KMS-11 (cell line): ENCODE measurements at regions not wholly inside any gene's neighbourhood (a gene's known extent, or its start where the extent isn't known, plus 50 kb on each side); places are given as distances from the start of the nearest gene placed in this dataset.

Experiments used
- H2AFZ ChIP-seq: fragments of 200-600 bp; sonication (generic); 2 replicates; pipeline ENCODE4 v1.6.1; 2016; ENCODE audit warnings: antibody characterized with exemption, mixed run types, low read depth
- H3K27ac ChIP-seq: fragments of 200-600 bp; sonication (generic); 2 replicates; pipeline ENCODE4 v1.6.1; 2016; ENCODE audit warnings: mild to moderate bottlenecking, mixed run types
- H3K27me3 ChIP-seq: fragments of 200-600 bp; sonication (generic); 2 replicates; pipeline ENCODE4 v1.6.1; 2017; ENCODE audit warnings: mild to moderate bottlenecking, low read depth, mixed run types, moderate library complexity; ENCODE audit not compliant: insufficient read depth
- H3K36me3 ChIP-seq: fragments of 200-600 bp; sonication (generic); 2 replicates; pipeline ENCODE4 v1.6.1; 2017; ENCODE audit warnings: mild to moderate bottlenecking, mixed run types; ENCODE audit not compliant: insufficient read depth
- H3K4me1 ChIP-seq: fragments of 200-600 bp; sonication (generic); 2 replicates; pipeline ENCODE4 v1.6.1; 2016; ENCODE audit warnings: mild to moderate bottlenecking, low read depth, mixed run types; ENCODE audit not compliant: poor library complexity, severe bottlenecking
- H3K4me2 ChIP-seq: fragments of 200-600 bp; sonication (generic); 2 replicates; pipeline ENCODE4 v1.7.0; 2016; ENCODE audit warnings: mild to moderate bottlenecking, mixed run types
- H3K4me3 ChIP-seq: fragments of 200-600 bp; sonication (generic); IDR thresholded peaks from 2 replicates; pipeline ENCODE4 v1.6.1; 2017; ENCODE audit warnings: low read depth, low read length, mixed read lengths; ENCODE audit not compliant: insufficient read depth
- H3K79me2 ChIP-seq: fragments of 200-600 bp; sonication (generic); 2 replicates; pipeline ENCODE4 v1.6.1; 2016; ENCODE audit warnings: low read depth, mixed run types; ENCODE audit not compliant: insufficient read depth
- H3K9ac ChIP-seq: fragments of 200-600 bp; sonication (generic); 2 replicates; pipeline ENCODE4 v1.6.1; 2016; ENCODE audit warnings: mild to moderate bottlenecking, mixed run types
- H4K20me1 ChIP-seq: fragments of 200-600 bp; sonication (generic); 2 replicates; pipeline ENCODE4 v1.6.1; 2016; ENCODE audit warnings: mild to moderate bottlenecking, mixed run types; ENCODE audit not compliant: insufficient read depth
- TF ChIP-seq, protein P1 (sequence below): fragments of 200-600 bp; sonication (generic); conservative IDR thresholded peaks from 2 replicates; pipeline ENCODE4 v1.6.1; 2017; ENCODE audit warnings: low read depth, mild to moderate bottlenecking, antibody characterized with exemption, low read length, moderate library complexity, mixed read lengths

DNA sequence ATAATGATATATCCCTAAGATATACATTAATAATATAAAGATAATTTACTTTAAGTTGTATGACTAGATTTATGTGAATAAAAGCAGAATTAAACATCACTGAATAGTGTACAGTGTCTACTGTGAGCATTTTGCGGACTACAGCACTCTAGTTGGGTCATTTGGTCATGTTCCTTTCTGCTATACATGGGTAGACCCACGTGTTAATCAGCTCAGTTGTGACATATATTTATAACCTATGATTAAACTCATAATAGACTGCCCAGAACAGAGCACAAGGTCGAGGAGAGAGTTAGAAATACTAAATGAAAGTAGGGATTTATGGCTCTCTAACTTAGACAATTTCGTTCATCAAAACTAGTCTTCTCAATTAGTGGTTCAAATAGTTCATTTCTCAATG, 852.7 kb downstream of the EPHA7 start:
- Histone ChIP-seq H3K27me3 (no peaks in the 10 kb centered on the region), H3K4me3 (no peak overlapping the region), H3K36me3 (no peaks in the 10 kb centered on the region), H3K4me2 (no peak overlapping the region), H3K79me2 (no peaks in the 10 kb centered on the region), H4K20me1 (no peaks in the 10 kb centered on the region), H3K27ac (no peak overlapping the region), H3K9ac (no peak overlapping the region), H3K4me1 (no peaks in the 10 kb centered on the region), H2AFZ (no peak overlapping the region)
- TF ChIP-seq, protein P1, sequence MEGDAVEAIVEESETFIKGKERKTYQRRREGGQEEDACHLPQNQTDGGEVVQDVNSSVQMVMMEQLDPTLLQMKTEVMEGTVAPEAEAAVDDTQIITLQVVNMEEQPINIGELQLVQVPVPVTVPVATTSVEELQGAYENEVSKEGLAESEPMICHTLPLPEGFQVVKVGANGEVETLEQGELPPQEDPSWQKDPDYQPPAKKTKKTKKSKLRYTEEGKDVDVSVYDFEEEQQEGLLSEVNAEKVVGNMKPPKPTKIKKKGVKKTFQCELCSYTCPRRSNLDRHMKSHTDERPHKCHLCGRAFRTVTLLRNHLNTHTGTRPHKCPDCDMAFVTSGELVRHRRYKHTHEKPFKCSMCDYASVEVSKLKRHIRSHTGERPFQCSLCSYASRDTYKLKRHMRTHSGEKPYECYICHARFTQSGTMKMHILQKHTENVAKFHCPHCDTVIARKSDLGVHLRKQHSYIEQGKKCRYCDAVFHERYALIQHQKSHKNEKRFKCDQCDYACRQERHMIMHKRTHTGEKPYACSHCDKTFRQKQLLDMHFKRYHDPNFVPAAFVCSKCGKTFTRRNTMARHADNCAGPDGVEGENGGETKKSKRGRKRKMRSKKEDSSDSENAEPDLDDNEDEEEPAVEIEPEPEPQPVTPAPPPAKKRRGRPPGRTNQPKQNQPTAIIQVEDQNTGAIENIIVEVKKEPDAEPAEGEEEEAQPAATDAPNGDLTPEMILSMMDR, result no peak

DNA sequence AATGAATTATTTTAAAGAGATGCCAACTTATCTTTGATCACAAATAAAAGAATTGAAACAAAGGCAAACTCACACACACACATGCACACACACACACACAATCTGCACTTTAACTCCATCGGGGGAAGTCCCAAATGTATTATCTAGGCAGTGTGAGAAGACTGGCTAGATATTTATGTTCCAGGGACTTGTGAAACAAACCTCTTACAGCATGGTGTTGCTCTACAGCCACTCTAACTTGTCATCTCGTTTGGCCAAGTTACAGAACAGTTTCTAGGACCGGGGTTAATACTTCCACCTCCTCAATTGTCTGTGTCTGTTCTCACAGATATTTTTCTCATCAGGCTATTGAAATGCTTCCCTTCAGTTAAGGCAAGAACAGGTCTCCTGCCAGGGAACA, 855.0 kb downstream of the EPHA7 start:
- H3K27me3 ChIP-seq, result no peaks in the 10 kb centered on the region
- no peak overlapping the region for H3K27ac ChIP-seq
- no peak overlapping the region for H3K9ac ChIP-seq
- no peak overlapping the region for H3K4me2 ChIP-seq
- no peak overlapping the region for H2AFZ ChIP-seq
- TF ChIP-seq, protein P1, result no peak
- H4K20me1 ChIP-seq, result no peaks in the 10 kb centered on the region
- H3K4me1 ChIP-seq, result no peaks in the 10 kb centered on the region
- H3K36me3 ChIP-seq, result no peaks in the 10 kb centered on the region
- no peaks in the 10 kb centered on the region for H3K79me2 ChIP-seq
- no peak overlapping the region for H3K4me3 ChIP-seq

DNA sequence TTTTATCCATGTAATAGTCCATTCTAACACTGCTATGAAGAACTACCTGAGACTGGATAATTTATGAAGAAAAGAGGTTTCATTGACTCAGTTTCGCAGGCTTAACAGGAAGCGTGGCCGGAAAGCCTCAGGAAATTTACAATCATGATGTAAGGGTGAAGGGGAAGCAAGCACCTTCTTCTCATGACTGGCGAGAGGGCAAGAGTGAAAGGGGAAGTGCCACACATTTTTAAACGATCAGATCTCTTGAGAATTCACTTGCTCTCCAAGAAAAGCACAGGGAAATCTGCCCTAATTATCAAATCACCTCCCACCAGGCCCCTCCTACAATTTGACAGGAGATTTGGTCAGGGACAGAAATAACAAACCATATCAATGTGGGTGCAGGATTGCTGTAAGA, 859.7 kb downstream of the EPHA7 start:
- H3K79me2 ChIP-seq, result no peaks in the 10 kb centered on the region
- H3K27ac ChIP-seq, result no peak overlapping the region
- H3K36me3 ChIP-seq, result no peaks in the 10 kb centered on the region
- TF ChIP-seq, protein P1, result no peak
- H3K4me3 ChIP-seq, result no peak overlapping the region
- H3K4me1 ChIP-seq, result no peaks in the 10 kb centered on the region
- no peaks in the 10 kb centered on the region for H4K20me1 ChIP-seq
- H3K4me2 ChIP-seq, result no peak overlapping the region
- no peaks in the 10 kb centered on the region for H3K27me3 ChIP-seq
- H2AFZ ChIP-seq, result no peak overlapping the region
- H3K9ac ChIP-seq, result no peak overlapping the region

DNA sequence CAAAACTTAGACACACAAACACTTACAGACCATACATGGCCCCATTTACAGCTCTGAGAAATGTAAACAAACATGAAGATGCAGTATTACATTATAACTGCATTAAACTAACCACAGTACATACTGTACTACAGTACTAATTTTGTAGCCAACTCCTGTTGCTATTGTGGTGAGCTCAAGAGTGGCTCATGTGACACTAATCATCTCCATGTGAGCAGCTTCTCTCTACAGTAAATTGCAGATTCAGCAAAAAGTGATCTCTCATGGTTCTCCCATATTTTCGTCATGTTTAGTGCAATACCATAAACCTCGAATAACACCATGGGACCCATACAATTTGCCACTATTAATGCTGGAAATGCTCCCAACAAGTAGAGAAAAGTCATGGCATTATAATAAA, 860.4 kb downstream of the EPHA7 start:
- Histone ChIP-seq H3K27ac (no peak overlapping the region), H3K4me3 (no peak overlapping the region), H2AFZ (no peak overlapping the region), H3K4me1 (no peaks in the 10 kb centered on the region), H3K9ac (no peak overlapping the region), H3K79me2 (no peaks in the 10 kb centered on the region), H4K20me1 (no peaks in the 10 kb centered on the region), H3K4me2 (no peak overlapping the region), H3K27me3 (no peaks in the 10 kb centered on the region), H3K36me3 (no peaks in the 10 kb centered on the region)
- TF ChIP-seq, protein P1, result no peak

DNA sequence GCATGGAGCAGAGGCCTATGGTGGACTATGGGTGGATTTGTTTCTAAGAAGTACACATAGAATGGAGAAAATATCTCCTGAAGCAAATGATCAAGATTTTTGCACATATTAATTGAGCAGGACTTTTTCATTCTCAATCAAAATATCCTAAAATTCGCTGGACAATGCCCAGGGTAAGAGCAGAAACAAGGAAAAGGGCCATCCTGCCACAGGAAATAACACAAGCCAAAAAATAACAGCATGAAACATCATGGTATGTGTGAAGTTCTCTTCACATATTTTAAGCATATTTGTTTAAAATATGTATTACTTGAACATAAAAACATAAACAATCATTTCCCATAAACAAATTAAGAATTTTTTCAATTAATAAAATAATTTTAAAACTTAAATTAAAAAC, 868.9 kb downstream of the EPHA7 start:
- TF ChIP-seq, protein P1, result no peak
- Histone ChIP-seq H3K27ac (no peak overlapping the region), H2AFZ (no peak overlapping the region), H3K79me2 (no peaks in the 10 kb centered on the region), H3K4me1 (no peaks in the 10 kb centered on the region), H3K36me3 (no peaks in the 10 kb centered on the region), H3K27me3 (no peaks in the 10 kb centered on the region), H3K4me3 (no peak overlapping the region), H4K20me1 (no peaks in the 10 kb centered on the region), H3K4me2 (no peak overlapping the region), H3K9ac (no peak overlapping the region)
